Osteoblast (primary cell): ENCODE measurements at regions not wholly inside any gene's neighbourhood (a gene's known extent, or its start where the extent isn't known, plus 50 kb on each side); places are given as distances from the start of the nearest gene placed in this dataset.

Experiments
- DNase-seq: peaks from one replicate; pipeline ENCODE4 v3.0.0; 2011; ENCODE audit warnings: low spot score, mixed read lengths; ENCODE audit not compliant: insufficient read length; ENCODE audit errors: missing footprints
- H2AFZ ChIP-seq: 2 replicates; pipeline ENCODE4 v1.6.0; 2011; ENCODE audit warnings: mild to moderate bottlenecking, low read length
- H3K27ac ChIP-seq: 2 replicates; pipeline ENCODE4 v1.5.1; 2011; ENCODE audit warnings: mild to moderate bottlenecking, low read depth, low read length, moderate library complexity
- H3K27me3 ChIP-seq: 2 replicates; pipeline ENCODE4 v1.6.0; 2012; ENCODE audit warnings: mild to moderate bottlenecking, control low read depth, inconsistent platforms, low read length, moderate library complexity; ENCODE audit not compliant: insufficient read depth
- H3K36me3 ChIP-seq: 2 replicates; pipeline ENCODE4 v1.5.1; 2011; ENCODE audit warnings: mild to moderate bottlenecking, low read length, control low read depth, moderate library complexity; ENCODE audit not compliant: insufficient read depth
- H3K4me1 ChIP-seq: 2 replicates; pipeline ENCODE4 v1.5.1; 2011; ENCODE audit warnings: mild to moderate bottlenecking, low read length, control low read depth, moderate library complexity; ENCODE audit not compliant: insufficient read depth
- H3K4me2 ChIP-seq: 2 replicates; pipeline ENCODE4 v1.6.0; 2011; ENCODE audit warnings: mild to moderate bottlenecking, low read length; ENCODE audit not compliant: insufficient read depth
- H3K4me3 ChIP-seq: fragments of 200-600 bp; sonication (generic); 3 replicates; pipeline ENCODE4 v1.5.1; 2012; ENCODE audit warnings: mild to moderate bottlenecking, low read length, inconsistent platforms; ENCODE audit not compliant: insufficient read depth
- H3K79me2 ChIP-seq: 2 replicates; pipeline ENCODE4 v1.6.0; 2012; ENCODE audit warnings: mild to moderate bottlenecking, low read length, control low read depth, inconsistent platforms; ENCODE audit not compliant: insufficient read depth
- H3K9me3 ChIP-seq: 2 replicates; pipeline ENCODE4 v1.5.1; 2011; ENCODE audit warnings: low read depth, low read length, control low read depth
- H4K20me1 ChIP-seq: 2 replicates; pipeline ENCODE4 v1.6.0; 2012; ENCODE audit warnings: mild to moderate bottlenecking, low read length, control low read depth; ENCODE audit not compliant: insufficient read depth
- CTCF ChIP-seq: IDR thresholded peaks from 2 replicates; pipeline ENCODE4 v1.5.1; 2011; ENCODE audit warnings: mild to moderate bottlenecking, low read depth, low read length, moderate library complexity; ENCODE audit errors: extremely low read depth

DNA sequence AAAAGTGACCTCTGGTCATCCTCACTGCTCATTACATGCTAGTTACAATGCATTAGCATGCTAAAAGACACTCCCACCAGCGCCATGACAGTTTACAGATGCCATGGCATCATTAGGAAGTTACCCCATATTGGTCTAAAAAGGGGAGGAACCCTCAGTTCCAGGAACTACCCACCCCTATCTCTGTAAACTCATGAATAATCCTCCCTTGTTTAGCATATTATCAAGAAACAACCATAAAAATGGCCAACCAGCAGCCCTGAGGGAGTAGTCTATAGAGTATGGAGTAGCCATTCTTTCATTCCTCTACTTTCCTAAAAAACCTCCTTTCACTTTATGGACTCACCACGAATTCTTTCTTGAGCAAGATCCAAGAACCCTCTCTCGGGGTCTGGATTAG, 89.4 kb downstream of the ATPSCKMT start:
- H3K36me3 ChIP-seq: no peaks in the 10 kb centered on the region
- no peak for DNase-seq
- peaks cover 2% of the 10 kb centered on the region for H3K9me3 ChIP-seq
- no peaks in the 10 kb centered on the region for H3K79me2 ChIP-seq
- H4K20me1 ChIP-seq: no peaks in the 10 kb centered on the region
- no peaks in the 10 kb centered on the region for H3K27me3 ChIP-seq
- no peak overlapping the region for H3K4me3 ChIP-seq
- no peak overlapping the region for H3K4me2 ChIP-seq
- no peak for TF ChIP-seq CTCF
- H3K4me1 ChIP-seq: no peaks in the 10 kb centered on the region
- no peak overlapping the region for H2AFZ ChIP-seq
- no peak overlapping the region for H3K27ac ChIP-seq

DNA sequence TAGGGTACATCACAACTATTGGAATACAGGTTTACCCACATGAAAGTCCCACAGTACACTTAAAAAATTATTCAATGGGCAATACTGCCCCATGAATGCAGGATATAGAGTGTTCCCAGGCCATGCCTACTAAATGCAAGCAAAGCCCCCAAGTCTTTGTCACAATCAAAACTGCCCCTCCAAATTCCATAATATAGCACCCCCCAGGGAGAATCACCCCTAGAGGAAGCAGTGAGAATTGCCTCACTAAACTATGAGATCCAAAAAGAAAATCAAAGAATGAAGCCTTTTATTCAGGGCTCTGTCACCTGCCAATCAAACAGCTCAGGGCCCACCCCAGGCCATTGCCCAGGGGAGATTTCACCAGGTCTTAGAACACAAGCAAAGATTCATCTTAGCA, 90.8 kb downstream of the ATPSCKMT start:
- no peak overlapping the region for H3K27ac ChIP-seq
- no peaks in the 10 kb centered on the region for H3K79me2 ChIP-seq
- no peak overlapping the region for H3K4me2 ChIP-seq
- no peaks in the 10 kb centered on the region for H3K9me3 ChIP-seq
- TF ChIP-seq CTCF: peak; percentile 15
- H3K4me1 ChIP-seq: no peaks in the 10 kb centered on the region
- no peak overlapping the region for H2AFZ ChIP-seq
- no peaks in the 10 kb centered on the region for H3K36me3 ChIP-seq
- no peaks in the 10 kb centered on the region for H3K27me3 ChIP-seq
- no peaks in the 10 kb centered on the region for H4K20me1 ChIP-seq
- no peak overlapping the region for H3K4me3 ChIP-seq
- DNase-seq: no peak

GRCh38 chr5:10157085-10157669, 92.5 kb downstream of the ATPSCKMT start:
- Histone ChIP-seq H4K20me1 (no peaks in the 10 kb centered on the region), H3K4me1 (no peaks in the 10 kb centered on the region), H3K79me2 (no peaks in the 10 kb centered on the region), H3K4me3 (no peak overlapping the region), H2AFZ (no peak overlapping the region), H3K27ac (no peak overlapping the region), H3K9me3 (no peaks in the 10 kb centered on the region), H3K27me3 (no peaks in the 10 kb centered on the region), H3K36me3 (no peaks in the 10 kb centered on the region), H3K4me2 (no peak overlapping the region)
- no peak for TF ChIP-seq CTCF
- DNase-seq: no peak

GRCh38 chr5:10155897-10156667, 93.6 kb downstream of the ATPSCKMT start:
- Histone ChIP-seq H3K4me2 (no peak overlapping the region), H3K79me2 (no peaks in the 10 kb centered on the region), H3K4me3 (no peak overlapping the region), H3K36me3 (no peaks in the 10 kb centered on the region), H3K9me3 (no peaks in the 10 kb centered on the region), H4K20me1 (no peaks in the 10 kb centered on the region), H3K4me1 (no peaks in the 10 kb centered on the region), H3K27ac (no peak overlapping the region), H2AFZ (no peak overlapping the region), H3K27me3 (no peaks in the 10 kb centered on the region)
- DNase-seq: no peak
- no peak for TF ChIP-seq CTCF
